T-helper 1 cell treated with Interleukin-12 subunit alpha and Interleukin-12 subunit beta and Interleukin-4 antibody, amounts not matched to agents 30 μg/mL and 1 μg/mL, for 36 hours (primary cell): ENCODE measurements at regions not wholly inside any gene's neighbourhood (a gene's known extent, or its start where the extent isn't known, plus 50 kb on each side); places are given as distances from the start of the nearest gene placed in this dataset.
"Not testable (repeated sequence)": the region's sequence is repeated elsewhere in the genome, so short reads cannot be mapped to it uniquely, and the experiment has no call there.

Experiments
- H3K27ac Mint-ChIP-seq: one replicate; pipeline ENCODE4 v1.8.0; 2021; ENCODE audit warnings: mild to moderate bottlenecking, mixed read lengths
- H3K27me3 Mint-ChIP-seq: one replicate; pipeline ENCODE4 v1.8.0; 2021; ENCODE audit warnings: low read depth, mixed read lengths
- H3K36me3 Mint-ChIP-seq: one replicate; pipeline ENCODE4 v1.8.0; 2021; ENCODE audit warnings: low read depth, mixed read lengths
- H3K4me1 Mint-ChIP-seq: one replicate; pipeline ENCODE4 v1.8.0; 2021; ENCODE audit warnings: low read depth, mixed read lengths
- H3K4me3 Mint-ChIP-seq: one replicate; pipeline ENCODE4 v1.8.0; 2021; ENCODE audit warnings: mild to moderate bottlenecking, moderate library complexity, mixed read lengths
- H3K9me3 Mint-ChIP-seq: one replicate; pipeline ENCODE4 v1.8.0; 2021; ENCODE audit warnings: mixed read lengths

- H3K27me3 Mint-ChIP-seq: no peaks in the 10 kb centered on the region
- H3K36me3 Mint-ChIP-seq: no peaks in the 10 kb centered on the region
- H3K4me3 Mint-ChIP-seq: no peak overlapping the region
- no peaks in the 10 kb centered on the region for H3K4me1 Mint-ChIP-seq
- H3K9me3 Mint-ChIP-seq: no peaks in the 10 kb centered on the region
- H3K27ac Mint-ChIP-seq: no peak overlapping the region
Observed at GRCh38 chr1:170402476-170403311, 129.3 kb upstream of the GORAB start.

DNA sequence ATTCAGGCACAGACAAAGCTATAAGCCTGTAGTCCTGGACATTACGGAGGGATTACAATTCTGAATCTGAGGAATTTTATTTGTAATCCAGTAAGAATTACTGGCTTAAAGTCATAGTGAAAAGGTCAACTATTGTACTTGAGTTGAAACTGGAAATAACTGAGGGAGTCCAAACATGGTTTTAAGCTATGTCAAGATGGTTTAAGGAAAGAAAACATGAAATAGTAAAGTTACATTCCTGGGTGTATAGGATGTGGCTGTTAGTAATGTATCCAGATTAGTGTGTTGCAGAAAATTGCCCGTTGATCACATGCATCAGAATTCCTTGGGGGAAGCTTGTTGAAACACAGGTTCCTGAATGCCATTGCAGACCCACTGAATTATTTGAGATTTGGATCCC lies 124.8 kb upstream of the GORAB start:
- H3K4me3 Mint-ChIP-seq: no peak overlapping the region
- H3K9me3 Mint-ChIP-seq: no peaks in the 10 kb centered on the region
- no peaks in the 10 kb centered on the region for H3K36me3 Mint-ChIP-seq
- no peak overlapping the region for H3K27ac Mint-ChIP-seq
- H3K27me3 Mint-ChIP-seq: no peaks in the 10 kb centered on the region
- H3K4me1 Mint-ChIP-seq: no peaks in the 10 kb centered on the region

- no peaks in the 10 kb centered on the region for H3K27me3 Mint-ChIP-seq
- H3K4me1 Mint-ChIP-seq: no peaks in the 10 kb centered on the region
- no peak overlapping the region for H3K27ac Mint-ChIP-seq
- H3K4me3 Mint-ChIP-seq: no peak overlapping the region
- no peaks in the 10 kb centered on the region for H3K36me3 Mint-ChIP-seq
- H3K9me3 Mint-ChIP-seq: no peaks in the 10 kb centered on the region
Observed at GRCh38 chr1:170407581-170407980, 124.4 kb upstream of the GORAB start.

- H3K4me1 Mint-ChIP-seq: no peaks in the 10 kb centered on the region
- no peaks in the 10 kb centered on the region for H3K9me3 Mint-ChIP-seq
- H3K36me3 Mint-ChIP-seq: no peaks in the 10 kb centered on the region
- no peaks in the 10 kb centered on the region for H3K27me3 Mint-ChIP-seq
- H3K4me3 Mint-ChIP-seq: no peak overlapping the region
- H3K27ac Mint-ChIP-seq: no peak overlapping the region
Observed at GRCh38 chr1:170410401-170411166, 121.4 kb upstream of the GORAB start.

- Mint-ChIP-seq H3K36me3 (no peaks in the 10 kb centered on the region), H3K27ac (no peak overlapping the region), H3K4me1 (no peaks in the 10 kb centered on the region), H3K27me3 (no peaks in the 10 kb centered on the region), H3K4me3 (no peak overlapping the region), H3K9me3 (peaks cover 8% of the 10 kb centered on the region)
Observed at GRCh38 chr1:170414989-170415709, 116.8 kb upstream of the GORAB start.

- no peaks in the 10 kb centered on the region for H3K27me3 Mint-ChIP-seq
- H3K27ac Mint-ChIP-seq: no peak overlapping the region
- no peak overlapping the region for H3K4me3 Mint-ChIP-seq
- H3K4me1 Mint-ChIP-seq: no peaks in the 10 kb centered on the region
- H3K9me3 Mint-ChIP-seq: peaks cover 8% of the 10 kb centered on the region
- H3K36me3 Mint-ChIP-seq: no peaks in the 10 kb centered on the region
Observed at GRCh38 chr1:170415710-170416372, 116.1 kb upstream of the GORAB start.

- Mint-ChIP-seq H3K4me1 (no peaks in the 10 kb centered on the region), H3K27me3 (no peaks in the 10 kb centered on the region), H3K4me3 (no peak overlapping the region), H3K27ac (no peak overlapping the region), H3K9me3 (no peaks in the 10 kb centered on the region), H3K36me3 (no peaks in the 10 kb centered on the region)
Observed at GRCh38 chr1:170424346-170424745, 107.6 kb upstream of the GORAB start.

DNA sequence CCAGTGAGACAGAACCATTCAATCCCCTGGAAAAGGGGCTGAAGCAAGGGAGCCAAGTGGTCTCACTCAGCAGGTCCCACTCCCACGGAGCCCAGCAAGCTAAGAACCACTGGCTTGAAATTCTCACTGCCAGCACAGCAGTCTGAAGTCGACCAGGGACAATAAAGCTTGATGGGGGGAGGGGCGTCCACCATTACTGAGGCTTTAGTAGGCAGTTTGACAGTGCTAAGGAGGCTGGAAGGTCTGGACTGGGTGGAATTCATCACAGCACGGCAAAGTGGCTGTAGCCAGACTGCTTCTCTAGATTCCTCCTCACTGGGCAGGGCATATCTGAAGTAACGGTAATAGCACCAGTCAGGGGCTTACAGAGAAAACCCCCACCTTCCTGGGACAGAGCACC lies 105.4 kb upstream of the GORAB start:
- no peaks in the 10 kb centered on the region for H3K27me3 Mint-ChIP-seq
- no peak overlapping the region for H3K4me3 Mint-ChIP-seq
- H3K9me3 Mint-ChIP-seq: peaks cover 6% of the 10 kb centered on the region
- no peak overlapping the region for H3K27ac Mint-ChIP-seq
- no peaks in the 10 kb centered on the region for H3K4me1 Mint-ChIP-seq
- no peaks in the 10 kb centered on the region for H3K36me3 Mint-ChIP-seq

- H3K27me3 Mint-ChIP-seq, H3K4me1 Mint-ChIP-seq, H3K36me3 Mint-ChIP-seq, H3K4me3 Mint-ChIP-seq, H3K27ac Mint-ChIP-seq, H3K9me3 Mint-ChIP-seq: not testable (repeated sequence)
Observed at GRCh38 chr1:170427002-170427401, 105.0 kb upstream of the GORAB start.

- H3K4me3 Mint-ChIP-seq: no peak overlapping the region
- H3K4me1 Mint-ChIP-seq: no peaks in the 10 kb centered on the region
- H3K9me3 Mint-ChIP-seq: no peaks in the 10 kb centered on the region
- H3K27me3 Mint-ChIP-seq: no peaks in the 10 kb centered on the region
- H3K36me3 Mint-ChIP-seq: no peaks in the 10 kb centered on the region
- H3K27ac Mint-ChIP-seq: no peak overlapping the region
Observed at GRCh38 chr1:170436928-170437327, 95.0 kb upstream of the GORAB start.

DNA sequence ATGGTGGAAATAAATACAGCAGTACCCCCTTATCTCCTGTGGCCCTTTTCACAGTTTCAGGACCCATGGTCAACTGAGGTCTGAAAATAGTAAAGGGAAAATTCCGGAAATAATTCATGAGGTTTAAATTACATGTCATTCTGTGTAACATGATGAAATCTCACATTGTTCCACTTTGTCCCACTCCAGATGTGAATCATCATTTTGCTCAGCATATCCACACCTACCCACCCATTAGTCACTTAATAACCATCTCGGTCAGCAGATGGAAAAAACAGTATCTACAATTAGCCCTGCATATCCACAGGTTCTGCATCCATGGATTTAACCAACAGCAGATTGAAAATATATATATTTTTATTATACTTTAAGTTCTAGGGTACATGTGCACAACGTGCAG lies 86.9 kb upstream of the GORAB start:
- Mint-ChIP-seq H3K9me3 (no peaks in the 10 kb centered on the region), H3K27ac (no peak overlapping the region), H3K4me3 (no peak overlapping the region), H3K36me3 (no peaks in the 10 kb centered on the region), H3K27me3 (no peaks in the 10 kb centered on the region), H3K4me1 (no peaks in the 10 kb centered on the region)

DNA sequence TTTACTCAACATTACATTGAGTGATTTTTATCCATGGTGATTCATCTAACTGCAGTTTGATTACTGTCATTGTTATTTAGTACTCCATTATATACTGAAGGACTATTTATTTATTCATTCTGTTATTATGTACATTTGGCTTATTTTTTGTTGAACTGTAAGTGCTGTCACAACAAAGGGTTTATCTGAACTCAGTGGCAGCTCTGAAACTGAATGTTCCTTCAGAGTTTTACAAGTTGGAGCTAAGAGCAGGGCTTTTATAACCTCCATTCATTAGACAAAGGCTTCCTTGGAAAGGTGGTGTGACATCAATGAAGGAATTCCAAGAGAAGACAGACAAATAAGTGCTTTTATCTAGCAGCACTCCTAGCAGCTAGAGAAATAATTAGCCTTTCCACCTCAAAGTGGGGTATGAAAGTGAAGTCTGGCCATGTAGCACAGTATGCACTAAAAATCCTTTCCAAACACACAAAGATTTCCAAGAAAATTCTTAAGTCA lies 83.3 kb upstream of the GORAB start:
- Mint-ChIP-seq H3K4me1 (no peaks in the 10 kb centered on the region), H3K4me3 (no peak overlapping the region), H3K9me3 (no peaks in the 10 kb centered on the region), H3K27ac (no peak overlapping the region), H3K36me3 (no peaks in the 10 kb centered on the region), H3K27me3 (no peaks in the 10 kb centered on the region)

DNA sequence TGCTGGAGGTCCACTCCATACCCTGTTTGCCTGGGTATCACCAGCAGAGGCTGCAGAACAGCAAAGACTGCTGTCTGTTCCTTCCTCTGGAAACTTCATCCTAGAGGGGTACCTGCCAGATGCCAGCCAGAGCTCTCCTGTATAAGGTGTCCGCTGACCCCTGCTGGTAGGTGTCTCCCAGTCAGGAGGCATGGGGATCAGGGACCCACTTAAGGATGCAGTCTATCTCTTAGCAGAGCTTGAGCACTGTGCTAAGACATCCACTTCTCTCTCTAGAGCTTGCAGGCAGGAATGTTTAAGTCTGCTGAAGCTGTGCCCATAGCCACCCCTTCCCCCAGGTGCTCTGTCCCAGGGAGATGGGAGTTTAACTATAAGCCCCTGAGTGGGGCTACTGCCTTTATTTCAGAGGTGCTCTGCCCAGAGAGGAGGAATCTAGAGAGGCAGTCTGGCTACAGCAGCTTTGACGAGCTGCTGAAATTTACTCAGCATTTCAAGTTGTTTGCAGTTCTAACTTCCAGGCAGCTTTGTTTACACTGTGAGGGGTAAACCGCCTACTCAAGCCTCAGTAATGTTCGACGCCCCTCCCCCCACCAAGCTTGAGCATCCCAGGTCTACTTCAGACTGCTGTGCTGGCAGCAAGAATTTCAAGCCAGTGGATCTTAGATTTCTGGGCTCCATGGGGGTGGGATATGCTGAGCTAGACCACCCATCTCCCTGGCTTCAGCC lies 74.5 kb upstream of the GORAB start:
- H3K4me1 Mint-ChIP-seq, H3K4me3 Mint-ChIP-seq, H3K27ac Mint-ChIP-seq, H3K36me3 Mint-ChIP-seq, H3K9me3 Mint-ChIP-seq, H3K27me3 Mint-ChIP-seq: not testable (repeated sequence)

DNA sequence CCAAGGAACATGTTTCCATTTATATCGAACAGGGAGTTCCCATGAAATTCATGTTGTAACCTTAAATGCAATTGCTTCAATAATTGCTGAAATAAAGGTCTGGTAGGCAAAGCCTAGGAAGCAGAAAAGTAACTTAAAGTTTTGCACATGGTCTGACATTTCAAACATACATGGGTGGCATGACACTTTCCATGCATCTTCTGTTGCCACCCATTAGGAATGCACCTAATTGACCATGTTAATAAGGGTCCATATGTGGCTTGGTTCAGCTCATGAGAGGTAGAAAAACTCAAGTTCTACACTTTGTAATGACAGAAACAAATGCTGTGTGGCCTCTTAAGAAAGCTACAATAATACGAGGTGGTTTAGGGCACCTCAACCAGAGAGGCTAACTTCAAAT lies 72.0 kb upstream of the GORAB start:
- Mint-ChIP-seq H3K4me3 (no peak overlapping the region), H3K27me3 (no peaks in the 10 kb centered on the region), H3K4me1 (no peaks in the 10 kb centered on the region), H3K36me3 (no peaks in the 10 kb centered on the region), H3K27ac (no peak overlapping the region), H3K9me3 (no peaks in the 10 kb centered on the region)
